A549 (cell line): ENCODE measurements at regions not wholly inside any gene's neighbourhood (a gene's known extent, or its start where the extent isn't known, plus 50 kb on each side); places are given as distances from the start of the nearest gene placed in this dataset.

ENCODE experiments used
- CEBPB ChIP-seq, 2 experiments: fragments of >200 bp in 1 of 2; sonication (Bioruptor Twin) in 1 of 2; formaldehyde crosslinking in 1 of 2; IDR thresholded peaks; 2 replicates each; pipeline ENCODE4 v1.6.1; 2012 to 2016
- EP300 ChIP-seq, 2 experiments: fragments of >200 bp; sonication (Bioruptor Twin); formaldehyde crosslinking; IDR thresholded peaks; 2 replicates in 1 of 2; 3 replicates in 1 of 2; pipeline ENCODE4 v1.6.1; 2016 to 2017
- JUN ChIP-seq, 2 experiments: fragments of >200 bp; sonication (Bioruptor Twin); formaldehyde crosslinking; IDR thresholded peaks; 2 replicates in 1 of 2; 3 replicates in 1 of 2; pipeline ENCODE4 v1.6.1; 2016 to 2017
- JUNB ChIP-seq: fragments of >200 bp; sonication (Bioruptor Twin); formaldehyde crosslinking; IDR thresholded peaks from 2 replicates; pipeline ENCODE4 v1.6.1; 2016
- MAZ ChIP-seq: fragments of 150-350 bp; IDR thresholded peaks from 2 replicates; pipeline ENCODE4 v1.6.1; 2014; ENCODE audit warnings: antibody characterized with exemption, low read depth, low read length, borderline replicate concordance
- POLR2A ChIP-seq: IDR thresholded peaks from 2 replicates; pipeline ENCODE4 v1.6.1; 2012; ENCODE audit warnings: mild to moderate bottlenecking, low read length
- ZNF302 ChIP-seq: fragments of 250-450 bp; sonication (Bioruptor Pico); IDR thresholded peaks from 2 replicates; pipeline ENCODE4 v1.9.0; 2021; ENCODE audit warnings: inconsistent platforms, mild to moderate bottlenecking, moderate library complexity
- ZSCAN20 ChIP-seq: fragments of 250-450 bp; sonication (Bioruptor Pico); IDR thresholded peaks from 2 replicates; pipeline ENCODE4 v1.8.0; 2022; ENCODE audit warnings: mild to moderate bottlenecking, moderate library complexity
- TF ChIP-seq, protein P1 (sequence below): fragments of >200 bp; sonication (Bioruptor Twin); formaldehyde crosslinking; IDR thresholded peaks from 3 replicates; pipeline ENCODE4 v1.5.1; 2016
- TF ChIP-seq, protein P2 (sequence below): IDR thresholded peaks from 2 replicates; pipeline ENCODE4 v1.6.1; 2012

DNA sequence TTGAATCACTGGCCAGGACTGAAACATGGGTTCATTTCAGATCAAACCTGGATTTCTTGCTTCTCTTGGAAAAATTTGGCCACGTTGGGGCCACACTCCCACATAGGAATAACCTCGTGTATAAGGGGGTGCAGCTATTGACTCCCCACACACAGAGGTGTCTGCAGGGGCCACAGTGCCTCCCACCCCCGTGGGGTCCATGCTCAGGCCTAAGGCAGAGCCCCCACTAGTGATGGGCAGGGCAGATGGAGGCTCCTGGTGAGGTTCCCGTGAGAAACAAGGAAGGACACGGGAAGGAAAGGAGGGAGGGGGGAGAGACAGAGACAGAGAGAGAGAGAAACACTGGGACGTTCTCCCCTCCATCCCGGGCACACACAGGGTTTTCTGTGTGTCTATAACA is 230.5 kb downstream of the ERMARD start:
- TF ChIP-seq, protein P1, sequence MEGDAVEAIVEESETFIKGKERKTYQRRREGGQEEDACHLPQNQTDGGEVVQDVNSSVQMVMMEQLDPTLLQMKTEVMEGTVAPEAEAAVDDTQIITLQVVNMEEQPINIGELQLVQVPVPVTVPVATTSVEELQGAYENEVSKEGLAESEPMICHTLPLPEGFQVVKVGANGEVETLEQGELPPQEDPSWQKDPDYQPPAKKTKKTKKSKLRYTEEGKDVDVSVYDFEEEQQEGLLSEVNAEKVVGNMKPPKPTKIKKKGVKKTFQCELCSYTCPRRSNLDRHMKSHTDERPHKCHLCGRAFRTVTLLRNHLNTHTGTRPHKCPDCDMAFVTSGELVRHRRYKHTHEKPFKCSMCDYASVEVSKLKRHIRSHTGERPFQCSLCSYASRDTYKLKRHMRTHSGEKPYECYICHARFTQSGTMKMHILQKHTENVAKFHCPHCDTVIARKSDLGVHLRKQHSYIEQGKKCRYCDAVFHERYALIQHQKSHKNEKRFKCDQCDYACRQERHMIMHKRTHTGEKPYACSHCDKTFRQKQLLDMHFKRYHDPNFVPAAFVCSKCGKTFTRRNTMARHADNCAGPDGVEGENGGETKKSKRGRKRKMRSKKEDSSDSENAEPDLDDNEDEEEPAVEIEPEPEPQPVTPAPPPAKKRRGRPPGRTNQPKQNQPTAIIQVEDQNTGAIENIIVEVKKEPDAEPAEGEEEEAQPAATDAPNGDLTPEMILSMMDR = no peak
- TF ChIP-seq MAZ (no peak), JUN (IDR thresholded peaks at IDR 0.05) (no peak), POLR2A (no peak), EP300 (IDR thresholded peaks at IDR 0.05) (no peak), JUNB (no peak), CEBPB (IDR thresholded peaks at IDR 0.05) (no peak), ZSCAN20 (CRISPR knock-in tag) (no peak), ZNF302 (CRISPR knock-in tag) (no peak)
- TF ChIP-seq, protein P2, sequence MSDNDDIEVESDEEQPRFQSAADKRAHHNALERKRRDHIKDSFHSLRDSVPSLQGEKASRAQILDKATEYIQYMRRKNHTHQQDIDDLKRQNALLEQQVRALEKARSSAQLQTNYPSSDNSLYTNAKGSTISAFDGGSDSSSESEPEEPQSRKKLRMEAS = no peak
